OCI-LY3 (cell line): ENCODE measurements at regions not wholly inside any gene's neighbourhood (a gene's known extent, or its start where the extent isn't known, plus 50 kb on each side); places are given as distances from the start of the nearest gene placed in this dataset.

ENCODE experiments used
- CTCF ChIP-seq: fragments of 200-600, 300-600 bp; sonication (generic); IDR thresholded peaks from 2 replicates; pipeline ENCODE4 v1.5.1; 2014; ENCODE audit warnings: antibody characterized with exemption, low read length, low read depth
- EZH2phosphoT487 ChIP-seq: fragments of 200-600 bp; shearing (Covaris generic); IDR thresholded peaks from 2 replicates; pipeline ENCODE4 v1.6.1; 2018; ENCODE audit warnings: antibody characterized with exemption, mixed run types, low read depth

- TF ChIP-seq CTCF (no peak), EZH2phosphoT487 (no peak)
These were observed 220.5 kb downstream of the FOXD2 start for GRCh38 chr1:47658161-47658920.
